GM12872 (cell line): ENCODE measurements at regions not wholly inside any gene's neighbourhood (a gene's known extent, or its start where the extent isn't known, plus 50 kb on each side); places are given as distances from the start of the nearest gene placed in this dataset.

ENCODE experiments used
- TF ChIP-seq, protein P1 (sequence below): IDR thresholded peaks from 3 replicates; pipeline ENCODE4 v1.5.1; 2011; ENCODE audit warnings: low read depth, mild to moderate bottlenecking, low read length, moderate library complexity; ENCODE audit not compliant: insufficient read depth

DNA sequence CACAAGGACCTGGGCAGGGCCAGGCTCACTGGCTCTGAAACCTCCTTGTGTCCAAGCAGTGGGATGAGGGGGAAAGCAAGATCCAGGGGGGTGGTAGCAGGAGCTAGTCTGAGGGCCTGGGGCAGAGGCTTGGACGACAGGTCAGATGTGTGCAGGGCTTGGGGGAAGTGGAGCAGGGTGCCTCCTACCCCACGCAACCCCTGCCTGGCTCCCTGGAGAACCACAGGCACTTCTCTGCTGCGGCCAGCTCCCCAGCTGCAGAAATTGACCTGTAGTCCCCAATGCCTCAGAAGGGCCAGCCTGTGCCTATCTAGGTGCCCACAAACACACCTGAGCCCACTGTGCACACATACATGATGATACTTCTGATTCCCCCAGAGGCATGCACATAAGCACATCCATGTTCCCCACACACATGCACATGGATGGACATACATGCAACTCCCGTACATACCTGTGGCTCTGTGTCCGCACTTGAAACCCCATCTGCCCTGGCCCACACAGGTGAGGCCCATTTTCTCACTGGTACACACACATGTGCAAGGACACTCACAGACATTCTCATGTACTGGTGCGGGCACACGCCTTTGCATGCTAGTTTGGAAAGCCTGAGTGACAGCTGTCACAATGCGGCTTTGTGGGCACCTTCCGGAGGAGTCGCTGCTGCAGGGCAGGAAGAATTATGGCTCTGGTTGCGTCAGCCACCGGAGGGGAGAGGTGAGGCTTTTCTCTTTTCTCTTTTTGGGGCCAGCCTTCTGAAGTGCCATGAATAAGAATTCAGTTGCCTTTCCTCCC, 247.2 kb upstream of the CSF3R start:
- TF ChIP-seq, protein P1, sequence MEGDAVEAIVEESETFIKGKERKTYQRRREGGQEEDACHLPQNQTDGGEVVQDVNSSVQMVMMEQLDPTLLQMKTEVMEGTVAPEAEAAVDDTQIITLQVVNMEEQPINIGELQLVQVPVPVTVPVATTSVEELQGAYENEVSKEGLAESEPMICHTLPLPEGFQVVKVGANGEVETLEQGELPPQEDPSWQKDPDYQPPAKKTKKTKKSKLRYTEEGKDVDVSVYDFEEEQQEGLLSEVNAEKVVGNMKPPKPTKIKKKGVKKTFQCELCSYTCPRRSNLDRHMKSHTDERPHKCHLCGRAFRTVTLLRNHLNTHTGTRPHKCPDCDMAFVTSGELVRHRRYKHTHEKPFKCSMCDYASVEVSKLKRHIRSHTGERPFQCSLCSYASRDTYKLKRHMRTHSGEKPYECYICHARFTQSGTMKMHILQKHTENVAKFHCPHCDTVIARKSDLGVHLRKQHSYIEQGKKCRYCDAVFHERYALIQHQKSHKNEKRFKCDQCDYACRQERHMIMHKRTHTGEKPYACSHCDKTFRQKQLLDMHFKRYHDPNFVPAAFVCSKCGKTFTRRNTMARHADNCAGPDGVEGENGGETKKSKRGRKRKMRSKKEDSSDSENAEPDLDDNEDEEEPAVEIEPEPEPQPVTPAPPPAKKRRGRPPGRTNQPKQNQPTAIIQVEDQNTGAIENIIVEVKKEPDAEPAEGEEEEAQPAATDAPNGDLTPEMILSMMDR = no peak

DNA sequence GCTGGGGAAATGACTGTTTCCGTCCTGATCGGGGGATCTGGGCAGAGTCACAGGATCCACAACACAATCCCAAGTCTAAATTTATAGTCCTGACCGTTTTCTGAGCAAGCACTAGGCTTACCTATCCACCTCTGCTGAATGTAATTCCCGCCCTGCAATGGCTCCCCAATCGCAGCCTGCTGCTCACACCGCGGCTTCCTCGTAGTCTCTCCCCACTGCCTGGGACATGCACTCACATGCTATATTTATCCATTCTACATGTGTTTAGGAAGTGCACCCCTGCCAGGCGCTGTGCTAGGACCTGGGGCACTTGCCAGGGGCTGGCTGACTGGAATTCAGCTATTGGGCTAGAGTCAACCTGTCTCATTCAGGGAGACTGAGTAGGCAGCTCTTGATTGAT, 246.6 kb upstream of the CSF3R start:
- TF ChIP-seq, protein P1 = no peak

DNA sequence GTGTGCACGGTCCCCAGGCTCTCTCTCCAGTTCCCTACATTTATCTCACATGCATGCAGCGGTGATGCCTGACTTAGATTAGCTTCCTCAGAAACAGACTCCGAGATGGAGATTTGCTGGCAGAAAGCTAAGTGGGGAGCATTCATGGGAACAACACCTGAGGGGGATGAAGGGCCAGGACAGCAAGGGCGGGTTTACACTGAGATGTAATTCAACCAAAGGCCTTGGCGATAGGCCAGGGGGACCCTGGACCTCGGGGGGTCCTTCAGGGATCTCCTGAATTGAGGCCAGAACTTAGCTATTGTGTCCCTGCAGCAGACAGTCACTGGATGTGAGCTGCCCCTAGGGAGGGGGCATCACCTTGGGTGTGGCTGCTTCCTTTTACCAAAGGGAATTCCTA, 246.1 kb upstream of the CSF3R start:
- TF ChIP-seq, protein P1 = no peak

DNA sequence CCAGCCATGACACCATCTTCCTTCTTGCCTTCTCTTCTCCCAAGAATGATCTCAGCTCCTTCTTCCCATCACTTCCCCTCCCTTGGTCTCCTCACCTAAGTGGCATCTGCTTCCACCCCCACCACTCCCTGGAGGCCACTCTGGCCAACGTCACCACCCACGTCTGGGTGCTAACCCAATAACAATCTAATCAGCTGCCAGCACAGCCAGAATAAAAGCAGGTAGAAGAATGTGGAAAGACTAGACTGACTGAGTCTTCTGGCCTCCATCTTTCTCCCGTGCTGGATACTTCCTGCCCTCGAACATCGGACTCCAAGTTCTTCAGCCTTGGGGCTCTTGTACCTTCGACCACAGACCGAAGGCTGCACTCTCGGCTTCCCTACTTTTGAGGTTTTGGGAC, 245.3 kb upstream of the CSF3R start:
- TF ChIP-seq, protein P1 = no peak

DNA sequence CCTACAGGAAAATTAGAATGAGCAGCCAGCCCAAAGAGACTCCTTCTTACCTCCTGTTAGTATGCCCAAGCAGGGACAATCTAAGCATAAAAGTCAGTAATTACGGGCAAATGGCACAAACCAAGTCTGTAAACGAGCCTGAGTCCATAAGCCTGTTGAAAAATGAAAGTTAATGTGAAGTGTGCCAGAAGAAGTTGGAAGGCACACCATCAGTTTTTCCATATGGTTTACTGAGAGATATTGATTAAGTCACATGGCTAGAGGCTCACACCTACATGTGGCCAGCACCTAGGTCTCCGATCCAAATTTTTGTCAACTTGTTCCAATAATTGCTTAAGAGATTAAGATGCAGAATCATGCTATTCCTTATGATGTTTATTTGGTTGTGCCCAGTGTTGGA, 242.4 kb upstream of the CSF3R start:
- TF ChIP-seq, protein P1 = no peak

DNA sequence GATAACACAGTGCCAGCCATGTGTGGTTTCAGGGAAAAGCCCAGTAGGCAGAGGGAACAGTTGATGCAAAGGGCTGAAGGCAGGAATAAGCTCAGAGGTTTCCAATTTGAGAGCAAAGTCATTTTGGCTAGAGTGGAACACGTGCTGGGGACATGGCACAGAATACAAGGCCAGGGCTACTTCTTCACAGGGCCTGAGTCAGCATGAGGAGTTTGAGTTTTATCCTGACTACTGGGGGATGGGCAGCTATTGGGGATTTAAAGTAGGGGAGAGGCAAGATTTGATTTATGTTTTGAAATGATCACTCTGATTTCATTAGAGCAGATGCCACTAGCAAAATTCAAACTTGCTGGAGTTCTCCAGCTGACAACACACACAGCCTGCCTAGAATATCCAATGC, 241.1 kb upstream of the CSF3R start:
- TF ChIP-seq, protein P1 = no peak

DNA sequence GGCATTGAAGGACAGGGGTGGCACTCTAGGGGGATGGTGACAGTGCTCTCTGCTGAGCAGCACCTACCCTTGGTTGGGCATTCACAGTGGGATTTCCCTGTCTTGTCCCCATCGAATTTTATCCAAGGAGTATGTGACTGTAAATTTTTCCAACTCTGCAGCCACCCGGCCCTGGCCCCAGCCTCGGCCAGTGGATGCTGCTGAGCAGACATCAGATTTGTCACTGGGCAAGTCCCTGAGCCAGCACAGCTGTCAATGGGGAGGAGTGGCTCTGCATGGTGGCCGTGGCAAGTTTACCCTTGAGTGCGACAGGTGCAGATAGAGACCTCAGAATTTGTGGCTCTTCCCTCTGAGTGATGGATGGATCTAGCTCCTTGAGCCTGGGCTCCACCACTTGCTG, 240.2 kb upstream of the CSF3R start:
- TF ChIP-seq, protein P1 = no peak
